K562 (cell line): ENCODE measurements at regions not wholly inside any gene's neighbourhood (a gene's known extent, or its start where the extent isn't known, plus 50 kb on each side); places are given as distances from the start of the nearest gene placed in this dataset.

Experiments used
- ATAC-seq: fragments of 200-7000 bp; cut with Tn5 transposase; 3 replicates; pipeline ENCODE4 v1.9.1; 2020; ENCODE audit warnings: moderate library complexity
- BruUV-seq: library from RNA; stranded (reverse); fragments of 400-500 nt; replicated peaks from 2 replicates; lab custom pipeline; 2021; lab: Mats Ljungman, UMichigan
- CTCF ChIA-PET: fragments of 300-600 bp; formaldehyde crosslinking; extraction: SDS; loops from one replicate; lab custom pipeline; 2021; ENCODE audit warnings: low intra/inter-chr PET ratio; lab: Yijun Ruan, JAX
- POLR2A ChIA-PET: fragments of 300-600, 350-650 bp; sonication (Branson Sonifier 250); formaldehyde crosslinking; extraction: SDS; loops from one replicate; lab custom pipeline; 2021; ENCODE audit warnings: antibody characterized with exemption, inconsistent platforms; lab: Yijun Ruan, JAX
- DNase-seq, 4 experiments: peaks; one replicate each; pipeline versions ENCODE4 v3.0.0 to v3.0.0-alpha.2; 2011 to 2018; ENCODE audit warnings: low spot score in 3 of 4, mixed read lengths in 3 of 4; ENCODE audit errors: extremely low read depth in 1 of 4
- FAIRE-seq: peaks from 2 replicates; lab custom pipeline; 2011; peaks lifted over from hg19 to GRCh38; lab: Jason Lieb, UNC
- H2AFZ ChIP-seq: 2 replicates; pipeline ENCODE4 v1.6.0; 2011; ENCODE audit warnings: low read depth, low read length, control low read depth, inconsistent platforms
- H3K27ac ChIP-seq: fragments of 200-600 bp; 3 replicates; pipeline ENCODE4 v1.8.0; 2011; ENCODE audit warnings: low read depth, mild to moderate bottlenecking, control low read depth, inconsistent platforms, low read length, moderate library complexity, mixed read lengths; ENCODE audit errors: extremely low read depth
- H3K27me3 ChIP-seq, 2 experiments: fragments of 300-600 bp in 1 of 2; 2 replicates in 1 of 2; 3 replicates in 1 of 2; pipeline versions ENCODE4 v1.6.0 to v1.8.0; 2011; ENCODE audit warnings: inconsistent platforms in 2 of 2, low read length in 2 of 2, mild to moderate bottlenecking in 1 of 2, mixed read lengths in 1 of 2, moderate library complexity in 1 of 2; ENCODE audit not compliant: control insufficient read depth in 2 of 2, insufficient read depth in 2 of 2
- H3K36me3 ChIP-seq: fragments of 300-600 bp; 3 replicates; pipeline ENCODE4 v1.8.0; 2011; ENCODE audit warnings: mild to moderate bottlenecking, low read length, inconsistent platforms; ENCODE audit not compliant: control insufficient read depth, insufficient read depth
- H3K4me1 ChIP-seq, 2 experiments: fragments of 200-600 bp in 1 of 2; replicated peaks in 1 of 2; 2 replicates in 1 of 2; 3 replicates in 1 of 2; pipeline versions ENCODE4 v1.5.1 to v1.8.0; 2011; ENCODE audit warnings: inconsistent platforms in 2 of 2, low read length in 2 of 2, mild to moderate bottlenecking in 1 of 2, mixed read lengths in 1 of 2, moderate library complexity in 1 of 2; ENCODE audit not compliant: control insufficient read depth in 2 of 2, insufficient read depth in 2 of 2
- H3K4me2 ChIP-seq: 2 replicates; pipeline ENCODE4 v1.6.1; 2011; ENCODE audit warnings: low read length, control low read depth, inconsistent platforms, mixed read lengths; ENCODE audit not compliant: insufficient read depth
- H3K4me3 ChIP-seq: fragments of 200-600 bp; sonication (generic), shearing (Covaris generic); 2 replicates; pipeline ENCODE4 v1.5.1; 2016; ENCODE audit warnings: control low read depth, inconsistent platforms
- H3K79me2 ChIP-seq: fragments of 200-600 bp; 3 replicates; pipeline ENCODE4 v1.8.0; 2011; ENCODE audit warnings: low read length, inconsistent platforms; ENCODE audit not compliant: control insufficient read depth, insufficient read depth
- H3K9ac ChIP-seq, 2 experiments: 2 replicates each; pipeline versions ENCODE4 v1.6.0 to v1.6.1; 2011; ENCODE audit warnings: low read depth in 2 of 2, low read length in 2 of 2, control low read depth in 1 of 2, inconsistent platforms in 1 of 2, mild to moderate bottlenecking in 1 of 2, mixed read lengths in 1 of 2; ENCODE audit not compliant: insufficient read depth in 1 of 2
- H3K9me1 ChIP-seq: one replicate; pipeline ENCODE4 v1.6.0; 2011; ENCODE audit warnings: inconsistent platforms, mild to moderate bottlenecking, low read length, moderate library complexity; ENCODE audit not compliant: control insufficient read depth, insufficient read depth
- H3K9me3 ChIP-seq: replicated peaks from 2 replicates; pipeline ENCODE4 v1.5.1; 2011; ENCODE audit warnings: low read depth, low read length, inconsistent platforms; ENCODE audit not compliant: control insufficient read depth, insufficient read depth
- H4K20me1 ChIP-seq: replicated peaks from 2 replicates; pipeline ENCODE4 v1.6.1; 2011; ENCODE audit warnings: low read length, inconsistent platforms, mixed read lengths; ENCODE audit not compliant: control insufficient read depth, insufficient read depth
- E2F3 ChIP-seq: fragments of 250-450 bp; sonication (Bioruptor Pico); IDR thresholded peaks from 2 replicates; pipeline ENCODE4 v1.4.0; 2020; ENCODE audit warnings: mild to moderate bottlenecking
- E2F5 ChIP-seq: sonication (generic); formaldehyde crosslinking; IDR thresholded peaks from 2 replicates; pipeline ENCODE4 v1.8.0; 2022; ENCODE audit warnings: mild to moderate bottlenecking, missing genetic modification reagents
- ERF ChIP-seq: fragments of 450-650 bp; formaldehyde crosslinking; IDR thresholded peaks from 2 replicates; pipeline ENCODE4 v1.4.0; 2020; ENCODE audit warnings: mild to moderate bottlenecking, mixed read lengths
- FOXJ3 ChIP-seq: sonication (generic); formaldehyde crosslinking; IDR thresholded peaks from 2 replicates; pipeline ENCODE4 v1.4.0; 2020; ENCODE audit warnings: mild to moderate bottlenecking, missing genetic modification reagents
- MEF2A ChIP-seq: IDR thresholded peaks from 2 replicates; pipeline ENCODE4 v1.6.1; 2011; ENCODE audit warnings: low read depth, mild to moderate bottlenecking, low read length, moderate library complexity; ENCODE audit not compliant: control insufficient read depth
- TEAD1 ChIP-seq, 2 experiments: fragments of 450-650 bp in 1 of 2; sonication (generic) in 1 of 2; formaldehyde crosslinking; IDR thresholded peaks; 2 replicates each; pipeline versions ENCODE4 v1.4.0 to v1.8.0; 2020 to 2022; ENCODE audit warnings: mild to moderate bottlenecking in 2 of 2, missing genetic modification reagents in 1 of 2
- ZNF41 ChIP-seq: fragments of 250-450 bp; sonication (Bioruptor Pico); conservative IDR thresholded peaks from 2 replicates; pipeline ENCODE4 v1.4.0; 2020; ENCODE audit warnings: mild to moderate bottlenecking
- WGBS: fragments of 100-300 bp; shearing (Covaris generic); methylation state at CpG from one replicate; pipeline ENCODE4 v1.1.6; 2016; ENCODE audit warnings: low coverage, mixed read lengths; ENCODE audit not compliant: insufficient coverage; ENCODE audit errors: missing lambda C conversion rate; 5-methylcytosine and 5-hydroxymethylcytosine counted together
- in situ Hi-C: fragments of 300-500 bp; cut with MboI; formaldehyde crosslinking; loops from 4 replicates; pipeline ENCODE4 v1.15.0; 2018; ENCODE audit warnings: inconsistent platforms, mixed read lengths
- intact Hi-C: fragments of 100-400 bp; cut with micrococcal nuclease; formaldehyde crosslinking; loops from 2 replicates; pipeline ENCODE4 v1.14.2; 2022
- TF ChIP-seq, protein P1 (sequence below): fragments of 450-650 bp; IDR thresholded peaks from 2 replicates; pipeline ENCODE4 v1.6.1; 2016; ENCODE audit warnings: mild to moderate bottlenecking, moderate library complexity

GRCh38 chr17:22515599-22515998 is 823.3 kb downstream of the KCNJ18 start (continued):
- TF ChIP-seq E2F3 = no peak
- no peak for TF ChIP-seq E2F5 (CRISPR knock-in tag)
- no peak for TF ChIP-seq TEAD1 (CRISPR knock-in tag; IDR thresholded peaks at IDR 0.05)
- no peak for TF ChIP-seq ZNF41

GRCh38 chr17:22516861-22517636 is 824.7 kb downstream of the KCNJ18 start:
- H3K4me2 ChIP-seq = peak overlapping the region; percentile 58
- FAIRE-seq = no peak
- in situ Hi-C loops = no loop called here
- H3K4me3 ChIP-seq = no peak overlapping the region
- POLR2A ChIA-PET = interaction anchor here (0.7 kb wide), 1 partner anchor 290 kb away, joined by 4 read pairs; no protein-coding TSS in a partner anchor
- 5% methylated on average over 17 of the region's 26 CpGs for WGBS
- H3K9ac ChIP-seq = no peak overlapping the region
- peak overlapping the region; percentile 74 for H2AFZ ChIP-seq
- H3K27ac ChIP-seq = no peak overlapping the region
- no peak for ATAC-seq
- no TSS peak for BruUV-seq
- no peaks in the 10 kb centered on the region for H3K79me2 ChIP-seq
- peaks cover 0 to 7% of the 10 kb centered on the region in 2 experiments; a peak in 3 of 5 replicates for H3K4me1 ChIP-seq
- intact Hi-C loops = loop anchor here (5.0 kb wide), 1 partner anchor 65 kb away; no protein-coding TSS in a partner anchor
- no peak for DNase-seq
- no peaks in the 10 kb centered on the region for H3K36me3 ChIP-seq
- H3K27me3 ChIP-seq = no peaks in the 10 kb centered on the region
- CTCF ChIA-PET = no interaction called here
- no peaks in the 10 kb centered on the region for H4K20me1 ChIP-seq
- no peaks in the 10 kb centered on the region for H3K9me1 ChIP-seq
- no peaks in the 10 kb centered on the region for H3K9me3 ChIP-seq
- TF ChIP-seq ERF (CRISPR knock-in tag) (no peak), MEF2A (no peak), FOXJ3 (no peak)
- TF ChIP-seq, protein P1, sequence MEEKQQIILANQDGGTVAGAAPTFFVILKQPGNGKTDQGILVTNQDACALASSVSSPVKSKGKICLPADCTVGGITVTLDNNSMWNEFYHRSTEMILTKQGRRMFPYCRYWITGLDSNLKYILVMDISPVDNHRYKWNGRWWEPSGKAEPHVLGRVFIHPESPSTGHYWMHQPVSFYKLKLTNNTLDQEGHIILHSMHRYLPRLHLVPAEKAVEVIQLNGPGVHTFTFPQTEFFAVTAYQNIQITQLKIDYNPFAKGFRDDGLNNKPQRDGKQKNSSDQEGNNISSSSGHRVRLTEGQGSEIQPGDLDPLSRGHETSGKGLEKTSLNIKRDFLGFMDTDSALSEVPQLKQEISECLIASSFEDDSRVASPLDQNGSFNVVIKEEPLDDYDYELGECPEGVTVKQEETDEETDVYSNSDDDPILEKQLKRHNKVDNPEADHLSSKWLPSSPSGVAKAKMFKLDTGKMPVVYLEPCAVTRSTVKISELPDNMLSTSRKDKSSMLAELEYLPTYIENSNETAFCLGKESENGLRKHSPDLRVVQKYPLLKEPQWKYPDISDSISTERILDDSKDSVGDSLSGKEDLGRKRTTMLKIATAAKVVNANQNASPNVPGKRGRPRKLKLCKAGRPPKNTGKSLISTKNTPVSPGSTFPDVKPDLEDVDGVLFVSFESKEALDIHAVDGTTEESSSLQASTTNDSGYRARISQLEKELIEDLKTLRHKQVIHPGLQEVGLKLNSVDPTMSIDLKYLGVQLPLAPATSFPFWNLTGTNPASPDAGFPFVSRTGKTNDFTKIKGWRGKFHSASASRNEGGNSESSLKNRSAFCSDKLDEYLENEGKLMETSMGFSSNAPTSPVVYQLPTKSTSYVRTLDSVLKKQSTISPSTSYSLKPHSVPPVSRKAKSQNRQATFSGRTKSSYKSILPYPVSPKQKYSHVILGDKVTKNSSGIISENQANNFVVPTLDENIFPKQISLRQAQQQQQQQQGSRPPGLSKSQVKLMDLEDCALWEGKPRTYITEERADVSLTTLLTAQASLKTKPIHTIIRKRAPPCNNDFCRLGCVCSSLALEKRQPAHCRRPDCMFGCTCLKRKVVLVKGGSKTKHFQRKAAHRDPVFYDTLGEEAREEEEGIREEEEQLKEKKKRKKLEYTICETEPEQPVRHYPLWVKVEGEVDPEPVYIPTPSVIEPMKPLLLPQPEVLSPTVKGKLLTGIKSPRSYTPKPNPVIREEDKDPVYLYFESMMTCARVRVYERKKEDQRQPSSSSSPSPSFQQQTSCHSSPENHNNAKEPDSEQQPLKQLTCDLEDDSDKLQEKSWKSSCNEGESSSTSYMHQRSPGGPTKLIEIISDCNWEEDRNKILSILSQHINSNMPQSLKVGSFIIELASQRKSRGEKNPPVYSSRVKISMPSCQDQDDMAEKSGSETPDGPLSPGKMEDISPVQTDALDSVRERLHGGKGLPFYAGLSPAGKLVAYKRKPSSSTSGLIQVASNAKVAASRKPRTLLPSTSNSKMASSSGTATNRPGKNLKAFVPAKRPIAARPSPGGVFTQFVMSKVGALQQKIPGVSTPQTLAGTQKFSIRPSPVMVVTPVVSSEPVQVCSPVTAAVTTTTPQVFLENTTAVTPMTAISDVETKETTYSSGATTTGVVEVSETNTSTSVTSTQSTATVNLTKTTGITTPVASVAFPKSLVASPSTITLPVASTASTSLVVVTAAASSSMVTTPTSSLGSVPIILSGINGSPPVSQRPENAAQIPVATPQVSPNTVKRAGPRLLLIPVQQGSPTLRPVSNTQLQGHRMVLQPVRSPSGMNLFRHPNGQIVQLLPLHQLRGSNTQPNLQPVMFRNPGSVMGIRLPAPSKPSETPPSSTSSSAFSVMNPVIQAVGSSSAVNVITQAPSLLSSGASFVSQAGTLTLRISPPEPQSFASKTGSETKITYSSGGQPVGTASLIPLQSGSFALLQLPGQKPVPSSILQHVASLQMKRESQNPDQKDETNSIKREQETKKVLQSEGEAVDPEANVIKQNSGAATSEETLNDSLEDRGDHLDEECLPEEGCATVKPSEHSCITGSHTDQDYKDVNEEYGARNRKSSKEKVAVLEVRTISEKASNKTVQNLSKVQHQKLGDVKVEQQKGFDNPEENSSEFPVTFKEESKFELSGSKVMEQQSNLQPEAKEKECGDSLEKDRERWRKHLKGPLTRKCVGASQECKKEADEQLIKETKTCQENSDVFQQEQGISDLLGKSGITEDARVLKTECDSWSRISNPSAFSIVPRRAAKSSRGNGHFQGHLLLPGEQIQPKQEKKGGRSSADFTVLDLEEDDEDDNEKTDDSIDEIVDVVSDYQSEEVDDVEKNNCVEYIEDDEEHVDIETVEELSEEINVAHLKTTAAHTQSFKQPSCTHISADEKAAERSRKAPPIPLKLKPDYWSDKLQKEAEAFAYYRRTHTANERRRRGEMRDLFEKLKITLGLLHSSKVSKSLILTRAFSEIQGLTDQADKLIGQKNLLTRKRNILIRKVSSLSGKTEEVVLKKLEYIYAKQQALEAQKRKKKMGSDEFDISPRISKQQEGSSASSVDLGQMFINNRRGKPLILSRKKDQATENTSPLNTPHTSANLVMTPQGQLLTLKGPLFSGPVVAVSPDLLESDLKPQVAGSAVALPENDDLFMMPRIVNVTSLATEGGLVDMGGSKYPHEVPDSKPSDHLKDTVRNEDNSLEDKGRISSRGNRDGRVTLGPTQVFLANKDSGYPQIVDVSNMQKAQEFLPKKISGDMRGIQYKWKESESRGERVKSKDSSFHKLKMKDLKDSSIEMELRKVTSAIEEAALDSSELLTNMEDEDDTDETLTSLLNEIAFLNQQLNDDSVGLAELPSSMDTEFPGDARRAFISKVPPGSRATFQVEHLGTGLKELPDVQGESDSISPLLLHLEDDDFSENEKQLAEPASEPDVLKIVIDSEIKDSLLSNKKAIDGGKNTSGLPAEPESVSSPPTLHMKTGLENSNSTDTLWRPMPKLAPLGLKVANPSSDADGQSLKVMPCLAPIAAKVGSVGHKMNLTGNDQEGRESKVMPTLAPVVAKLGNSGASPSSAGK = no peak
